ENCODE measurements at regions not wholly inside any gene's neighbourhood (a gene's known extent, or its start where the extent isn't known, plus 50 kb on each side); places are given as distances from the start of the nearest gene placed in this dataset.

- in situ Hi-C loops (cut with MboI; ENCODE audit: low pct_unique_long_range_greater_than_20kb in 2 of 9, low sequenced_read_pairs in 9 of 9, unreplicated experiment in 9 of 9) = no loop called here
- 78 to 100% (median 92%) methylated on average over 1 of the region's 1 CpG; no CpG with 5 or more reads in 6 of the 10 experiments for WGBS, 10 experiments
- ATAC-seq (replicated peaks in 6 of 8) = no peak
- Histone ChIP-seq H3K4me1 (replicated peaks in 1 of 2) (no peaks in the 10 kb centered on the region), H3K4me3 (no peak overlapping the region), H3K27ac (no peak overlapping the region)
Measured at GRCh38 chr3:64987726-64988125, 299.9 kb upstream of the ADAMTS9 start.

- no peak overlapping the region for H3K27ac ChIP-seq
Measured at GRCh38 chr3:64985072-64985471, 297.3 kb upstream of the ADAMTS9 start.

GRCh38 chr3:64983583-64984359 is 296.0 kb upstream of the ADAMTS9 start:
- Histone ChIP-seq H3K27ac (no peak overlapping the region), H3K4me1 (replicated peaks in 1 of 2) (no peaks in the 10 kb centered on the region), H3K4me3 (no peak overlapping the region)
- in situ Hi-C loops (cut with MboI; ENCODE audit: low pct_unique_long_range_greater_than_20kb in 2 of 9, low sequenced_read_pairs in 9 of 9, unreplicated experiment in 9 of 9) = no loop called here
- 60 to 100% (median 91%) methylated on average over 1 to 6 of the region's 6 CpGs for WGBS, 10 experiments
- no peak for ATAC-seq (replicated peaks in 6 of 8)

More at GRCh38 chr3:64985072-64985471, 297.3 kb upstream of the ADAMTS9 start:
- no peaks in the 10 kb centered on the region for H3K4me1 ChIP-seq (replicated peaks in 1 of 2)
- 0 to 83% (median 75%) methylated on average over 1 to 2 of the region's 2 CpGs; no CpG with 5 or more reads in 2 of the 10 experiments for WGBS, 10 experiments
- in situ Hi-C loops (cut with MboI; ENCODE audit: low pct_unique_long_range_greater_than_20kb in 2 of 9, low sequenced_read_pairs in 9 of 9, unreplicated experiment in 9 of 9) = no loop called here
- no peak overlapping the region for H3K4me3 ChIP-seq
- no peak for ATAC-seq (replicated peaks in 6 of 8)

GRCh38 chr3:64977308-64978100 is 289.7 kb upstream of the ADAMTS9 start:
- H3K4me1 ChIP-seq (replicated peaks in 1 of 2) = peaks cover 0 to 2% of the 10 kb centered on the region in 2 donors
- no peak overlapping the region for H3K27ac ChIP-seq
- WGBS, 10 experiments = 22 to 100% (median 83%) methylated on average over 1 to 8 of the region's 8 CpGs; no CpG with 5 or more reads in 1 of the 10 experiments
- in situ Hi-C loops (cut with MboI; ENCODE audit: low pct_unique_long_range_greater_than_20kb in 2 of 9, low sequenced_read_pairs in 9 of 9, unreplicated experiment in 9 of 9) = no loop called here
- H3K4me3 ChIP-seq = no peak overlapping the region
- peak in 2 of 8 experiments; percentile 23 to 33 for ATAC-seq (replicated peaks in 6 of 8)

GRCh38 chr3:64976456-64976855 is 288.7 kb upstream of the ADAMTS9 start:
- in situ Hi-C loops (cut with MboI; ENCODE audit: low pct_unique_long_range_greater_than_20kb in 2 of 9, low sequenced_read_pairs in 9 of 9, unreplicated experiment in 9 of 9) = no loop called here

GRCh38 chr3:64975147-64975546 is 287.3 kb upstream of the ADAMTS9 start:
- no peak for ATAC-seq (replicated peaks in 6 of 8)
- in situ Hi-C loops (cut with MboI; ENCODE audit: low pct_unique_long_range_greater_than_20kb in 2 of 9, low sequenced_read_pairs in 9 of 9, unreplicated experiment in 9 of 9) = no loop called here
- WGBS, 10 experiments = 0 to 100% (median 100%) methylated on average over 1 to 2 of the region's 2 CpGs; no CpG with 5 or more reads in 2 of the 10 experiments
- peaks cover 5 to 9% of the 10 kb centered on the region in 2 donors for H3K4me1 ChIP-seq (replicated peaks in 1 of 2)
- H3K4me3 ChIP-seq = no peak overlapping the region
- no peak overlapping the region for H3K27ac ChIP-seq

More at GRCh38 chr3:64976456-64976855, 288.7 kb upstream of the ADAMTS9 start:
- H3K4me1 ChIP-seq (replicated peaks in 1 of 2) = peaks cover 0 to 2% of the 10 kb centered on the region in 2 donors
- H3K4me3 ChIP-seq = no peak overlapping the region
- WGBS, 10 experiments = 0 to 83% (median 54%) methylated on average over 1 to 3 of the region's 4 CpGs; no CpG with 5 or more reads in 1 of the 10 experiments
- no peak for ATAC-seq (replicated peaks in 6 of 8)
- H3K27ac ChIP-seq = no peak overlapping the region

DNA sequence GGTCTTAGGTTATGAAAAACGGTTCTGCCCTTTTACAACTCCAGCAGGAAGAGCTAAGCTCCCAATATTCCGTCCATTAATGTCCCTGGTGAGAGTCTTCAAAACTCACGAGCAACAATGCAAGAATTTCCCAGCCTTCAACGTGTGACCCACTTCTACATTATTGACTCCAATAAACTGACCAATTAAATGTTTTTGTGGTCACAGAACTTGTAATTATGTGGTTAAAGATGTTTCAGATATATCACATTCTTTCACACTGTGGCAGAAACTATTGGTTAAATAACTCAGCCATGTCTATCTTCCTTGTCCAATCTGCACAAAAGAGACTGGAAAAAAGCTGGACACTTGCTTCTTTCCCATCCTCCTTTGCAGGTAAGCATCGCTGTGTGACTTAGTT is 286.6 kb upstream of the ADAMTS9 start:
- 0 to 100% (median 84%) methylated on average over 1 to 5 of the region's 5 CpGs for WGBS, 10 experiments
- Histone ChIP-seq H3K27ac (no peak overlapping the region), H3K4me3 (no peak overlapping the region), H3K4me1 (replicated peaks in 1 of 2) (peaks cover 5 to 9% of the 10 kb centered on the region in 2 donors)
- in situ Hi-C loops (cut with MboI; ENCODE audit: low pct_unique_long_range_greater_than_20kb in 2 of 9, low sequenced_read_pairs in 9 of 9, unreplicated experiment in 9 of 9) = no loop called here
- ATAC-seq (replicated peaks in 6 of 8) = no peak

- peak in 3 of 8 experiments; percentile 15 to 86 (median 25) for ATAC-seq (replicated peaks in 6 of 8)
- 0 to 100% (median 73%) methylated on average over 1 of the region's 1 CpG; no CpG with 5 or more reads in 2 of the 10 experiments for WGBS, 10 experiments
- in situ Hi-C loops (cut with MboI; ENCODE audit: low pct_unique_long_range_greater_than_20kb in 2 of 9, low sequenced_read_pairs in 9 of 9, unreplicated experiment in 9 of 9) = no loop called here
Measured at GRCh38 chr3:64972793-64973192, 285.0 kb upstream of the ADAMTS9 start.

DNA sequence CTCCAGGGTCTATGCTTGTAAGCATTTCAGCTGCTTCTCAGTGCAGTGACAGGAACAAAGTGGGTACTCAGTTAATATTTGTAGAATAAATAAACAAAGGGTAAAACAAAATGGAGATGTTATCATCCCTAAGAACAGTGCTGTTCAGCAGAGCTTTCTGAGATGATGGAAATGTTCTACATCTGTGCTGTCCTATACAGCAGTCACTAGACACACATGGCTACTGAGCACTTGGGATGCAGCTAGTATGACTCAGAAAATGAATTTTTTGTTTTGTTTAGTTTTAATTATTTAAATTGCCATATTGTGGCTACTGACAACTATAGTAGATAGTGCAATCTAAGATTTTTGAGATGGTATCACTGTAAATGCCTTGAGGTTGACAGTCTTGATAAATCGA is 283.8 kb upstream of the ADAMTS9 start:
- no peak overlapping the region for H3K4me3 ChIP-seq
- in situ Hi-C loops (cut with MboI; ENCODE audit: low pct_unique_long_range_greater_than_20kb in 2 of 9, low sequenced_read_pairs in 9 of 9, unreplicated experiment in 9 of 9) = no loop called here
- H3K27ac ChIP-seq = no peak overlapping the region
- peaks cover 5 to 9% of the 10 kb centered on the region in 2 donors for H3K4me1 ChIP-seq (replicated peaks in 1 of 2)
- ATAC-seq (replicated peaks in 6 of 8) = peak in 3 of 8 experiments; percentile 48 to 58 (median 50)
- 25 to 100% (median 83%) methylated on average over 1 of the region's 1 CpG; no CpG with 5 or more reads in 3 of the 10 experiments for WGBS, 10 experiments

More at GRCh38 chr3:64972793-64973192, 285.0 kb upstream of the ADAMTS9 start:
- peaks cover 5 to 9% of the 10 kb centered on the region in 2 donors for H3K4me1 ChIP-seq (replicated peaks in 1 of 2)
- H3K27ac ChIP-seq = no peak overlapping the region
- H3K4me3 ChIP-seq = no peak overlapping the region

GRCh38 chr3:64970634-64971033 is 282.8 kb upstream of the ADAMTS9 start:
- 38 to 100% (median 74%) methylated on average over 1 to 3 of the region's 3 CpGs; no CpG with 5 or more reads in 1 of the 10 experiments for WGBS, 10 experiments
- in situ Hi-C loops (cut with MboI; ENCODE audit: low pct_unique_long_range_greater_than_20kb in 2 of 9, low sequenced_read_pairs in 9 of 9, unreplicated experiment in 9 of 9) = no loop called here
- Histone ChIP-seq H3K4me1 (replicated peaks in 1 of 2) (peaks cover 5 to 9% of the 10 kb centered on the region in 2 donors), H3K27ac (no peak overlapping the region), H3K4me3 (no peak overlapping the region)
- peak in 5 of 8 experiments; percentile 50 to 93 (median 75) for ATAC-seq (replicated peaks in 6 of 8)

DNA sequence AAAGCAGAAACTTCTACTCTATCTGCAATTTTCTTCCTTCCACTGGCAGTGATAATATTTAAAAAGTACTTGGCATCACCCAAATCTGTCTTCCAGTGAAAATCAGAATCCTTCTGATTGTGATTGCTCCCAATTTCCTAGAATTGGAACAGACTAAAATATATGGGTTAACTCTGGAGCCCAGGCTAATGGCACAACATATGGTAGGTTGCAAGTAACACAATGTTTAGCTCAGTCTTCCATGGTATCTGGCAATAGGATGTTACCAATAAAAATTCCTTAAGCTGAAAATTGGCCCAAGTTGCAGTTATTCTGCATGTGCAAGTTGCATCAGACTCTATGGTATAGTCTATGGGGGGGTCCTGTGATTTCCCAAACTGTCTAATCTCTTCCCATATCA is 273.5 kb upstream of the ADAMTS9 start:
- no peak overlapping the region for H3K27ac ChIP-seq
- in situ Hi-C loops (cut with MboI; ENCODE audit: low pct_unique_long_range_greater_than_20kb in 2 of 9, low sequenced_read_pairs in 9 of 9, unreplicated experiment in 9 of 9) = no loop called here
- no peak for ATAC-seq (replicated peaks in 6 of 8)

GRCh38 chr3:64958199-64958843 is 270.5 kb upstream of the ADAMTS9 start:
- no peak overlapping the region for H3K27ac ChIP-seq
- ATAC-seq (replicated peaks in 6 of 8) = peak in 4 of 8 experiments; percentile 10 to 67 (median 38)
- in situ Hi-C loops (cut with MboI; ENCODE audit: low pct_unique_long_range_greater_than_20kb in 2 of 9, low sequenced_read_pairs in 9 of 9, unreplicated experiment in 9 of 9) = no loop called here
- peaks cover 21 to 44% of the 10 kb centered on the region in 2 donors for H3K4me1 ChIP-seq (replicated peaks in 1 of 2)
- 0 to 97% (median 60%) methylated on average over 1 to 3 of the region's 3 CpGs; no CpG with 5 or more reads in 1 of the 10 experiments for WGBS, 10 experiments
- no peak overlapping the region for H3K4me3 ChIP-seq

More for the DNA sequence above, 273.5 kb upstream of the ADAMTS9 start:
- Histone ChIP-seq H3K4me1 (replicated peaks in 1 of 2) (peaks cover 13 to 32% of the 10 kb centered on the region in 2 donors), H3K4me3 (no peak overlapping the region)
